ENCODE measurements at regions not wholly inside any gene's neighbourhood (a gene's known extent, or its start where the extent isn't known, plus 50 kb on each side); places are given as distances from the start of the nearest gene placed in this dataset.

- TF ChIP-seq POLR2A (IDR thresholded peaks at IDR 0.05): no peak
- no peak for TF ChIP-seq CTCF (IDR thresholded peaks at IDR 0.05)
These were observed 155.9 kb upstream of the MEIS1 start for GRCh38 chr2:66279024-66279423.
